Spinal cord (tissue), 10 donors: ENCODE measurements at regions not wholly inside any gene's neighbourhood (a gene's known extent, or its start where the extent isn't known, plus 50 kb on each side); places are given as distances from the start of the nearest gene placed in this dataset. TPM values are rescaled to one million over a fixed set of nuclear protein-coding genes. Genes with fewer than 3 reads are reported as not detected.

Source experiments
- DNase-seq, 6 donors: peaks; one replicate each; pipeline versions ENCODE4 v3.0.0 to v3.0.0-alpha.2; 2013 to 2015; ENCODE audit warnings: low spot score in 6 of 6, low read depth in 4 of 6
- H3K27ac ChIP-seq: one replicate; pipeline ENCODE4 v1.5.1; 2013; ENCODE audit warnings: low read depth, low read length, control low read depth
- H3K27me3 ChIP-seq: one replicate; pipeline ENCODE4 v1.6.1; 2013; ENCODE audit warnings: low read length; ENCODE audit not compliant: control insufficient read depth, insufficient read depth
- H3K36me3 ChIP-seq: one replicate; pipeline ENCODE4 v1.6.1; 2013; ENCODE audit warnings: low read length; ENCODE audit not compliant: control insufficient read depth, insufficient read depth
- H3K4me1 ChIP-seq: one replicate; pipeline ENCODE4 v1.6.1; 2013; ENCODE audit warnings: low read length; ENCODE audit not compliant: control insufficient read depth, insufficient read depth
- H3K4me3 ChIP-seq: one replicate; pipeline ENCODE4 v1.5.1; 2013; ENCODE audit warnings: low read depth, low read length, control low read depth
- H3K9me3 ChIP-seq: one replicate; pipeline ENCODE4 v1.6.1; 2013; ENCODE audit warnings: low read length; ENCODE audit not compliant: control insufficient read depth, insufficient read depth
- WGBS: methylation state at CpG from one replicate; pipeline ENCODE4 v1.1.5; 2013; ENCODE audit warnings: missing lambda C conversion rate; ENCODE audit not compliant: insufficient coverage; 5-methylcytosine and 5-hydroxymethylcytosine counted together
- small RNA-seq: library from RNA; depleted of rRNA; stranded (forward); fragments of <200 nt; gene quantifications from one replicate; pipeline ENCODE3, GENCODE V24; 2014; ENCODE audit warnings: low replicate concordance
- donor health status: healthy.

DNA sequence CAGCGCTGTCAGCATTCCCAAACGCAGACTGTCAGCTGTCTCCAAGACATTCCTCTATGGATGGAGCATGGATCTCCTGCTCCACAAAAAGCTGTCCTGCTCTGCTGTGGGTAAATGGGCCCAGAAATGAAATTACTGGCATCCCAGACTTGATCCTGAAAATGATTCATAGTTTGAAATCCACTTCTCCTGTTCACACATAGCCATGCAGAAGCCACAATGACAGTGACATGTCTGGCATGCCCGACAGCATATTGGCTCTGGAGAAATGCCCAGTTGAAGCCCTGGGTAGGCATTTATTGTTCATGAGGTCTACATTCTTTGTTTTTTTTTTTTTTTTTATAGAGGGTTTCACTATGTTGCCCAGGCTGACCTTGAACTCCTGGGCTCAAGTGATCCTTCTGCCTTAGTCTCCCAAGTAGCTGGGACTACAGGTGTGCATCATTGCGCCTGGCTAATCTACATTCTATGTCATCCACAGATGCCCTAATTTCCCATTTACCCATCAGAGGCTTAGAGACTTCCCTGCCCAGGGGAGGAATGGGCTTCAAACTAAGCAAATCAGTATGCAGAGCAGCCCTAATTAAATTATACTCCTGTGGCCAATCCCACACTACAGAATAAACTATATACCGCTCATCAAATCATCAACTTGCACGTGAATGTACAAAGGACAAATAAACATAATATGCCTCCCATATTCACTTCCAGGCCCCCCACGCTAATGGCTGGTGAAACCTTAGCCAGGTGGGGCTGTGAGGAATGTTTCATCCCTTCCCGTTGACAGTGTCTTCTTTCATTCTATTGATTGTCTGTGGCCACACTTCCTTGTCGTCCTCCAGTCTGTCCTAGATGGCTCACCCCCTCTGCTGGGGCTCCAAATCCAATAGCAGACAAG, 61.8 kb upstream of the EEPD1 start:
- WGBS, result 42% methylated on average over 5 of the region's 9 CpGs

GRCh38 chr7:36091874-36092176, 61.2 kb upstream of the EEPD1 start:
- Histone ChIP-seq H3K9me3 (no peaks in the 10 kb centered on the region), H3K27me3 (no peaks in the 10 kb centered on the region), H3K4me1 (no peaks in the 10 kb centered on the region), H3K36me3 (no peaks in the 10 kb centered on the region), H3K27ac (no peak overlapping the region), H3K4me3 (no peak overlapping the region)
- DNase-seq, result no peak
- 55% methylated on average over 2 of the region's 2 CpGs for WGBS

More for the DNA sequence above, 61.8 kb upstream of the EEPD1 start:
- H3K36me3 ChIP-seq, result no peaks in the 10 kb centered on the region
- H3K4me3 ChIP-seq, result no peak overlapping the region
- H3K27ac ChIP-seq, result no peak overlapping the region
- no peaks in the 10 kb centered on the region for H3K4me1 ChIP-seq
- DNase-seq, result peak in 1 of 6 donors; percentile 91
- no peaks in the 10 kb centered on the region for H3K9me3 ChIP-seq
- H3K27me3 ChIP-seq, result no peaks in the 10 kb centered on the region

GRCh38 chr7:36092221-36092771, 60.8 kb upstream of the EEPD1 start:
- WGBS, result 77% methylated on average over 7 of the region's 11 CpGs
- no peak overlapping the region for H3K27ac ChIP-seq
- no peaks in the 10 kb centered on the region for H3K4me1 ChIP-seq
- no peaks in the 10 kb centered on the region for H3K27me3 ChIP-seq
- no peaks in the 10 kb centered on the region for H3K36me3 ChIP-seq
- no peak for DNase-seq
- no peaks in the 10 kb centered on the region for H3K9me3 ChIP-seq
- H3K4me3 ChIP-seq, result no peak overlapping the region

DNA sequence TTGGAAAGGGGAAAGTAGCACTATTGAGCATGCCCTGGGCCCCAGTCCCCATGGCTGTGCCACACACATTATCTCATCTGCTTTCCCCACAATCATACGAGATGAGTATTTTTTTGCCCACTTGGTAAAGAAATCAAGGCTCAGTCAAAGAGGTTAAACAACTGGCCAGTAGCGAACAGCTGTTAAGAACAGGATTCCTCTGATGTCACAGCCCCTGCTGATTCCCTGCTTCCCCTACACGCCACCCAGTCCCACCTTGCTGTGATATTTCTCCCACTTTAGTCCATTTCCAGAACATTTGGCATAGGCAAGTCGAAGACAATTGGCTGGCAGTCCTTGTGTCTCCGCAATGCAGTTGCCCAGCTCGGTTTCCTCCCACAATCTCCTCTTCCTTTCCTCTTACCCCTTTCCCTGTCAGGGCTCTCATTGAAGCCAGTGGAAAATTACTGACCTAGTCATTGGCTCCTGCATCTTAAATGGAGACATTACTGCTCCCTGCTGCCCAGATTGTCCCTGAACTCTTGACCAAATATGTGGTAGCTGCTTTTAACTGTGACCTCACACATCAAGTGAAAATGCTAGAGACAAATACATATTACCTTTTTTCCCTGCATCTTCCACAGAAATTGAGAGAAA, 56.5 kb upstream of the EEPD1 start:
- Histone ChIP-seq H3K27ac (no peak overlapping the region), H3K36me3 (no peaks in the 10 kb centered on the region), H3K4me3 (no peak overlapping the region), H3K9me3 (no peaks in the 10 kb centered on the region), H3K27me3 (no peaks in the 10 kb centered on the region), H3K4me1 (no peaks in the 10 kb centered on the region)
- DNase-seq, result no peak
- 84% methylated on average over 6 of the region's 6 CpGs for WGBS

GRCh38 chr7:36098096-36098495, 55.0 kb upstream of the EEPD1 start:
- DNase-seq, result no peak
- Histone ChIP-seq H3K9me3 (no peaks in the 10 kb centered on the region), H3K4me1 (no peaks in the 10 kb centered on the region), H3K27ac (no peak overlapping the region), H3K27me3 (no peaks in the 10 kb centered on the region), H3K36me3 (no peaks in the 10 kb centered on the region), H3K4me3 (no peak overlapping the region)

GRCh38 chr7:36100226-36100625, 52.8 kb upstream of the EEPD1 start:
- WGBS, result no CpG with 5 or more reads among the region's 2 CpGs
- no peaks in the 10 kb centered on the region for H3K36me3 ChIP-seq
- DNase-seq, result peak in 1 of 6 donors; percentile 29
- H3K27me3 ChIP-seq, result no peaks in the 10 kb centered on the region
- no peaks in the 10 kb centered on the region for H3K4me1 ChIP-seq
- no peak overlapping the region for H3K27ac ChIP-seq
- H3K9me3 ChIP-seq, result no peaks in the 10 kb centered on the region
- no peak overlapping the region for H3K4me3 ChIP-seq

DNA sequence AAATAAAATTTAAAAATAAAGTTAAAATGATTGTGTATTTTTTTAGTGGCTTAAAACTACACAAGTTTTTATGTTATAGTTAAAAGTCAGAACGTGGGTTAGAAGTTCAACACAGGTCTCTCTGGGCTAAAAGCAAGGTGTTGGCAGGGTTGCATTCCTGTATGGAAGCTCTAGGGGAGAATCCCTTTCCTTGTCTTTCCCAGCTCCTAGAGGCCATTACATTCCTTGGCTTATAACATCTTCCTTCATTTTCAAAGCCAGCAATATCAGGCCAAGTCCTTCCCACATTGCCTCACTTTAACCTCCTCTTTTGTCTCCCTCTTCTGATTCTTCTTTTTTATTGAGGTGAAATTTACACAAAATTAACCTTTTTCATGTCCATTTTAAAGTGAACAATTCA, 52.4 kb upstream of the EEPD1 start:
- no peaks in the 10 kb centered on the region for H3K4me1 ChIP-seq
- no peaks in the 10 kb centered on the region for H3K27me3 ChIP-seq
- no peak overlapping the region for H3K27ac ChIP-seq
- WGBS, result no CpG with 5 or more reads among the region's 1 CpG
- H3K36me3 ChIP-seq, result no peaks in the 10 kb centered on the region
- no peaks in the 10 kb centered on the region for H3K9me3 ChIP-seq
- no peak overlapping the region for H3K4me3 ChIP-seq
- DNase-seq, result no peak

Small RNA genes in the stretch of these regions (small RNA-seq; reads per million reads assigned to genes)
- not detected for gene RNU6-1085P
